ENCODE measurements at regions not wholly inside any gene's neighbourhood (a gene's known extent, or its start where the extent isn't known, plus 50 kb on each side); places are given as distances from the start of the nearest gene placed in this dataset.

DNA sequence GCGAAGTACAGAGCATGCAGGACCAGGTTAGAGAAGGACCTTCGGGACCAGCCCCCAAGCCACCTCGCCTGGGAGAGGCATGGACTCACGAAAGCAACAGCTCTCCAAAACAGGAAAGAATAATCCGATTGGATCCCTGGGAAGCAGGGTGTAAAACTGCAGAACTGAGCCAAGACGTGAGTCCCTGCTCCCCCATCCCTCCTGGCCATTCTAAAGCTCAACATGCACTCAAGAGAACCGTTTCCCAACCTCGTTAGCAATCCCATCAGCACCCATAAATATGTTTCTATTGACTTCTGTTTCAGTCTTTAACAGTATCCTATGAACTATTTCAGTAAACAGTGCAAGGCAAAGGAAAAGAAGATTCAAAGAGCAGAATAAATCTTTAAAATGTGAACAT is 167.0 kb downstream of the COPRS start:
- TF ChIP-seq, protein P1, sequence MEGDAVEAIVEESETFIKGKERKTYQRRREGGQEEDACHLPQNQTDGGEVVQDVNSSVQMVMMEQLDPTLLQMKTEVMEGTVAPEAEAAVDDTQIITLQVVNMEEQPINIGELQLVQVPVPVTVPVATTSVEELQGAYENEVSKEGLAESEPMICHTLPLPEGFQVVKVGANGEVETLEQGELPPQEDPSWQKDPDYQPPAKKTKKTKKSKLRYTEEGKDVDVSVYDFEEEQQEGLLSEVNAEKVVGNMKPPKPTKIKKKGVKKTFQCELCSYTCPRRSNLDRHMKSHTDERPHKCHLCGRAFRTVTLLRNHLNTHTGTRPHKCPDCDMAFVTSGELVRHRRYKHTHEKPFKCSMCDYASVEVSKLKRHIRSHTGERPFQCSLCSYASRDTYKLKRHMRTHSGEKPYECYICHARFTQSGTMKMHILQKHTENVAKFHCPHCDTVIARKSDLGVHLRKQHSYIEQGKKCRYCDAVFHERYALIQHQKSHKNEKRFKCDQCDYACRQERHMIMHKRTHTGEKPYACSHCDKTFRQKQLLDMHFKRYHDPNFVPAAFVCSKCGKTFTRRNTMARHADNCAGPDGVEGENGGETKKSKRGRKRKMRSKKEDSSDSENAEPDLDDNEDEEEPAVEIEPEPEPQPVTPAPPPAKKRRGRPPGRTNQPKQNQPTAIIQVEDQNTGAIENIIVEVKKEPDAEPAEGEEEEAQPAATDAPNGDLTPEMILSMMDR (IDR thresholded peaks at IDR 0.05; ENCODE audit: poor library complexity), result no peak
- no peak for TF ChIP-seq EZH2 (IDR thresholded peaks at IDR 0.05; ENCODE audit: borderline replicate concordance)
- no peak for TF ChIP-seq EZH2phosphoT487 (IDR thresholded peaks at IDR 0.05; ENCODE audit: low read depth, severe bottlenecking, unreplicated experiment)

Measured in hepatocyte (in vitro differentiated cells).